Panc1 (cell line): ENCODE measurements at regions not wholly inside any gene's neighbourhood (a gene's known extent, or its start where the extent isn't known, plus 50 kb on each side); places are given as distances from the start of the nearest gene placed in this dataset.

Experiments used
- ATAC-seq: fragments of 200-7000 bp; cut with Tn5 transposase; 2 replicates; pipeline ENCODE4 v1.9.1; 2020; ENCODE audit warnings: mild to moderate bottlenecking, moderate library complexity
- BruUV-seq: library from RNA; stranded (reverse); fragments of 400-500 nt; replicated peaks from 2 replicates; lab custom pipeline; 2021; lab: Mats Ljungman, UMichigan
- CTCF ChIA-PET: fragments of 300-600 bp; sonication (Branson Sonifier 250); formaldehyde crosslinking; loops from one replicate; lab custom pipeline; 2022; ENCODE audit warnings: antibody characterized with exemption; lab: Charles Lee
- POLR2A ChIA-PET: fragments of 300-600 bp; sonication (Branson Sonifier 250); formaldehyde crosslinking; loops from one replicate; lab custom pipeline; 2022; ENCODE audit warnings: antibody characterized with exemption; lab: Charles Lee
- DNase-seq: peaks from one replicate; pipeline ENCODE4 v3.0.0-alpha.2; 2010; ENCODE audit warnings: low read depth, low spot score
- H3K27ac ChIP-seq: 2 replicates; pipeline ENCODE4 v1.5.1; 2011; ENCODE audit warnings: mild to moderate bottlenecking, low read length, inconsistent platforms
- H3K27me3 ChIP-seq: fragments of 200-500 bp; sonication (Bioruptor generic); 2 replicates; pipeline ENCODE4 v1.6.0; 2014; ENCODE audit warnings: low read length, inconsistent platforms; ENCODE audit not compliant: control insufficient read depth, insufficient read depth
- H3K36me3 ChIP-seq: fragments of 200-500 bp; sonication (Bioruptor generic); 2 replicates; pipeline ENCODE4 v1.5.1; 2014; ENCODE audit warnings: inconsistent platforms, mild to moderate bottlenecking, low read length, moderate library complexity; ENCODE audit not compliant: control insufficient read depth, insufficient read depth
- H3K4me1 ChIP-seq: 2 replicates; pipeline ENCODE4 v1.5.1; 2011; ENCODE audit warnings: inconsistent platforms, mild to moderate bottlenecking, low read length, moderate library complexity; ENCODE audit not compliant: control insufficient read depth, insufficient read depth
- H3K4me3 ChIP-seq, 2 experiments: 2 replicates each; pipeline ENCODE4 v1.5.1; 2011 to 2012; ENCODE audit warnings: low read depth in 2 of 2, low read length in 2 of 2, mild to moderate bottlenecking in 2 of 2, inconsistent platforms in 1 of 2, moderate library complexity in 1 of 2
- H3K9me3 ChIP-seq: fragments of 200-500 bp; sonication (Bioruptor generic); 2 replicates; pipeline ENCODE4 v1.5.1; 2014; ENCODE audit warnings: low read depth, mild to moderate bottlenecking, inconsistent platforms, low read length, moderate library complexity; ENCODE audit not compliant: control insufficient read depth, insufficient read depth
- POLR2AphosphoS5 ChIP-seq: IDR thresholded peaks from 2 replicates; pipeline ENCODE4 v1.6.1; 2012; ENCODE audit warnings: mild to moderate bottlenecking, low read depth, low read length, moderate library complexity
- SIN3A ChIP-seq: IDR thresholded peaks from 2 replicates; pipeline ENCODE4 v1.6.1; 2012; ENCODE audit warnings: low read depth, mild to moderate bottlenecking, low read length, moderate library complexity, borderline replicate concordance; ENCODE audit not compliant: insufficient read depth
- TCF7L2 ChIP-seq: IDR thresholded peaks from 2 replicates; pipeline ENCODE4 v1.6.1; 2011; ENCODE audit warnings: mild to moderate bottlenecking, low read depth, low read length, inconsistent platforms
- in situ Hi-C: cut with HindIII; loops from 2 replicates; pipeline ENCODE4 v1.10.0; 2016; ENCODE audit warnings: low sequenced_read_pairs, low pct_unique_long_range_greater_than_20kb
- intact Hi-C: fragments of 100-400 bp; cut with micrococcal nuclease; formaldehyde crosslinking; loops from one replicate; pipeline ENCODE4 v1.10.0; 2022; ENCODE audit not compliant: unreplicated experiment
- TF ChIP-seq, protein P1 (sequence below): fragments of 450-650 bp; IDR thresholded peaks from 2 replicates; pipeline ENCODE4 v1.5.1; 2017; ENCODE audit warnings: mild to moderate bottlenecking
- TF ChIP-seq, protein P2 (sequence below), 2 experiments: IDR thresholded peaks; 2 replicates each; pipeline ENCODE4 v1.6.1; 2011 to 2012; ENCODE audit warnings: low read depth in 2 of 2, control low read depth in 1 of 2, low read length in 1 of 2, mild to moderate bottlenecking in 1 of 2, moderate library complexity in 1 of 2; ENCODE audit not compliant: insufficient read depth in 1 of 2

DNA sequence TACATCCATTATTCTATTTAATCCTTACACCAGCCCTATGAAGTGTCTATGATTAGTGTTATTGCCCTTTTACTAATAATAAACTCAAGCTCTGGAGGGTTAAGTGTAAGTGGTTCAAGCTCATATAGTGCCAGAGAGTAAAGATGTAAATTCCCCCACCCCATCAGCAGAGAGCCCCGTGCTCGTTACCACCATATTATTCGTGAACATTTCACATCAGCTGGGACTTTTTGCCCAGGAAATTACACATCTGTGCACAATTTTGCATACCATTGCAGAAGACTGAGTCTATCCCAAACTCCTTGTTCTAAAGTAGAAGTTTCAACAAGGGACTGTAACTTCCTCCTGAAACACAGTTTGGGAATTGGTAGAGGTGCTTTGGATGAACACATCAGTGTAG is 220.1 kb downstream of the BCAS1 start:
- Histone ChIP-seq H3K36me3 (no peaks in the 10 kb centered on the region), H3K4me1 (peaks cover 7% of the 10 kb centered on the region), H3K4me3 (no peak overlapping the region), H3K27me3 (no peaks in the 10 kb centered on the region), H3K9me3 (no peaks in the 10 kb centered on the region), H3K27ac (peak overlapping the region; percentile 83; the same call in 1 of the 2 replicates)
- POLR2A ChIA-PET, result no interaction called here
- DNase-seq, result no peak
- no TSS peak for BruUV-seq
- TF ChIP-seq TCF7L2 (no peak), SIN3A (no peak), POLR2AphosphoS5 (no peak)
- TF ChIP-seq, protein P1, sequence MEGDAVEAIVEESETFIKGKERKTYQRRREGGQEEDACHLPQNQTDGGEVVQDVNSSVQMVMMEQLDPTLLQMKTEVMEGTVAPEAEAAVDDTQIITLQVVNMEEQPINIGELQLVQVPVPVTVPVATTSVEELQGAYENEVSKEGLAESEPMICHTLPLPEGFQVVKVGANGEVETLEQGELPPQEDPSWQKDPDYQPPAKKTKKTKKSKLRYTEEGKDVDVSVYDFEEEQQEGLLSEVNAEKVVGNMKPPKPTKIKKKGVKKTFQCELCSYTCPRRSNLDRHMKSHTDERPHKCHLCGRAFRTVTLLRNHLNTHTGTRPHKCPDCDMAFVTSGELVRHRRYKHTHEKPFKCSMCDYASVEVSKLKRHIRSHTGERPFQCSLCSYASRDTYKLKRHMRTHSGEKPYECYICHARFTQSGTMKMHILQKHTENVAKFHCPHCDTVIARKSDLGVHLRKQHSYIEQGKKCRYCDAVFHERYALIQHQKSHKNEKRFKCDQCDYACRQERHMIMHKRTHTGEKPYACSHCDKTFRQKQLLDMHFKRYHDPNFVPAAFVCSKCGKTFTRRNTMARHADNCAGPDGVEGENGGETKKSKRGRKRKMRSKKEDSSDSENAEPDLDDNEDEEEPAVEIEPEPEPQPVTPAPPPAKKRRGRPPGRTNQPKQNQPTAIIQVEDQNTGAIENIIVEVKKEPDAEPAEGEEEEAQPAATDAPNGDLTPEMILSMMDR, result no peak
- TF ChIP-seq, protein P2, sequence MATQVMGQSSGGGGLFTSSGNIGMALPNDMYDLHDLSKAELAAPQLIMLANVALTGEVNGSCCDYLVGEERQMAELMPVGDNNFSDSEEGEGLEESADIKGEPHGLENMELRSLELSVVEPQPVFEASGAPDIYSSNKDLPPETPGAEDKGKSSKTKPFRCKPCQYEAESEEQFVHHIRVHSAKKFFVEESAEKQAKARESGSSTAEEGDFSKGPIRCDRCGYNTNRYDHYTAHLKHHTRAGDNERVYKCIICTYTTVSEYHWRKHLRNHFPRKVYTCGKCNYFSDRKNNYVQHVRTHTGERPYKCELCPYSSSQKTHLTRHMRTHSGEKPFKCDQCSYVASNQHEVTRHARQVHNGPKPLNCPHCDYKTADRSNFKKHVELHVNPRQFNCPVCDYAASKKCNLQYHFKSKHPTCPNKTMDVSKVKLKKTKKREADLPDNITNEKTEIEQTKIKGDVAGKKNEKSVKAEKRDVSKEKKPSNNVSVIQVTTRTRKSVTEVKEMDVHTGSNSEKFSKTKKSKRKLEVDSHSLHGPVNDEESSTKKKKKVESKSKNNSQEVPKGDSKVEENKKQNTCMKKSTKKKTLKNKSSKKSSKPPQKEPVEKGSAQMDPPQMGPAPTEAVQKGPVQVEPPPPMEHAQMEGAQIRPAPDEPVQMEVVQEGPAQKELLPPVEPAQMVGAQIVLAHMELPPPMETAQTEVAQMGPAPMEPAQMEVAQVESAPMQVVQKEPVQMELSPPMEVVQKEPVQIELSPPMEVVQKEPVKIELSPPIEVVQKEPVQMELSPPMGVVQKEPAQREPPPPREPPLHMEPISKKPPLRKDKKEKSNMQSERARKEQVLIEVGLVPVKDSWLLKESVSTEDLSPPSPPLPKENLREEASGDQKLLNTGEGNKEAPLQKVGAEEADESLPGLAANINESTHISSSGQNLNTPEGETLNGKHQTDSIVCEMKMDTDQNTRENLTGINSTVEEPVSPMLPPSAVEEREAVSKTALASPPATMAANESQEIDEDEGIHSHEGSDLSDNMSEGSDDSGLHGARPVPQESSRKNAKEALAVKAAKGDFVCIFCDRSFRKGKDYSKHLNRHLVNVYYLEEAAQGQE (IDR thresholded peaks at IDR 0.05; ENCODE audit: insufficient read depth in 1 of 2, low read depth in 2 of 2, low read length in 1 of 2), result no peak
- CTCF ChIA-PET, result no interaction called here
- in situ Hi-C loops (no loop called here), intact Hi-C loops (no loop called here)
- no peak for ATAC-seq

DNA sequence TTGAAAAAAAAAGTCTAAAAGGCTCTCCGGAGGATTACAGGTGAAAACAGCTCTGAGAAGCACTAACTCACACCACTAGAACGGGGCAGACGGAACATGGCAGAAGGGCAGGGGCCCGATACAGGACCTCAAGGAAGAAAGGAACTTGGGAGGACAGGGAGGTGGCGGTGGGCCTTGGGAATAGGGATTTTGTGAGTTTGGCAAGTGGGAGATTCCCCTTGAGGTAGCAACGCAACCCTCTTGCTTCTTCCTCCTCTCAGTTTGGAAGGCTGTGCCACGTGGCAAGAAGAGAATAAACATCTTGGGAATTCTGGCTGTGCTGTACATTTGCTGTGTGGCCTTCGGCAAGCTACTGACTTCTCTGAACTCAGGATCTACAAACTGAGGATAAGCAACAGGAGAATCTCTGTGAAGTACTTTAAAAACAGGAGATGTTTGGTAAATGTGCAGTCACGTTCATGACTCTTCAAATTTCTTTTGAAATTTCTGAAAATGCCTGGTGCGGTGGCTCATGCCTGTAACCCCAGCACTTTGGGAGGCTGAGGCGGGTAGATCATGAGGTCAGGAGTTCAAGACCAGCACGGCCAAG is 220.8 kb downstream of the BCAS1 start:
- POLR2A ChIA-PET, result no interaction called here
- no peak for ATAC-seq
- no peaks in the 10 kb centered on the region for H3K9me3 ChIP-seq
- no peaks in the 10 kb centered on the region for H3K36me3 ChIP-seq
- intact Hi-C loops (no loop called here), in situ Hi-C loops (no loop called here)
- H3K27me3 ChIP-seq, result no peaks in the 10 kb centered on the region
- no peak for DNase-seq
- no peak for TF ChIP-seq POLR2AphosphoS5
- TF ChIP-seq, protein P1, result no peak
- TF ChIP-seq, protein P2 (IDR thresholded peaks at IDR 0.05; ENCODE audit: insufficient read depth in 1 of 2, low read depth in 2 of 2, low read length in 1 of 2), result no peak
- TF ChIP-seq TCF7L2, result no peak
- no peak for TF ChIP-seq SIN3A
- peaks cover 11% of the 10 kb centered on the region for H3K4me1 ChIP-seq
- H3K27ac ChIP-seq, result peak overlapping the region; percentile 83; the same call in 1 of the 2 replicates
- no peak overlapping the region for H3K4me3 ChIP-seq
- CTCF ChIA-PET, result no interaction called here
- BruUV-seq, result no TSS peak
